HCT116 (cell line): ENCODE measurements at regions not wholly inside any gene's neighbourhood (a gene's known extent, or its start where the extent isn't known, plus 50 kb on each side); places are given as distances from the start of the nearest gene placed in this dataset.

ENCODE experiments used
- CTCF ChIP-seq, 3 experiments: fragments of 200-600 bp in 1 of 3; sonication (generic) in 1 of 3; IDR thresholded peaks in 2 of 3; conservative IDR thresholded peaks in 1 of 3; 2 replicates each; pipeline ENCODE4 v1.5.1; 2012 to 2017; ENCODE audit warnings: low read depth in 2 of 3, low read length in 2 of 3, antibody characterized with exemption in 1 of 3, borderline replicate concordance in 1 of 3, control low read depth in 1 of 3, mild to moderate bottlenecking in 1 of 3, mixed read lengths in 1 of 3, mixed run types in 1 of 3, moderate library complexity in 1 of 3; ENCODE audit not compliant: insufficient read depth in 1 of 3
- EGR1 ChIP-seq: IDR thresholded peaks from 2 replicates; pipeline ENCODE4 v1.6.1; 2012; ENCODE audit warnings: low read depth
- EZH2 ChIP-seq: fragments of 200-600 bp; sonication (generic); IDR thresholded peaks from 2 replicates; pipeline ENCODE4 v1.6.1; 2017; ENCODE audit warnings: antibody characterized with exemption, mixed run types
- EZH2phosphoT487 ChIP-seq: fragments of 200-600 bp; IDR thresholded peaks from 2 replicates; pipeline ENCODE4 v1.6.1; 2018; ENCODE audit warnings: antibody characterized with exemption, borderline replicate concordance
- JUND ChIP-seq: IDR thresholded peaks from 2 replicates; pipeline ENCODE4 v1.6.1; 2012
- POLR2A ChIP-seq: IDR thresholded peaks from 2 replicates; pipeline ENCODE4 v1.7.0; 2011; ENCODE audit warnings: borderline replicate concordance; ENCODE audit not compliant: insufficient read depth, insufficient read length; ENCODE audit errors: extremely low read depth
- POLR2AphosphoS5 ChIP-seq: IDR thresholded peaks from 2 replicates; pipeline ENCODE4 v1.6.1; 2011; ENCODE audit warnings: mild to moderate bottlenecking, low read depth, low read length, moderate library complexity
- RAD21 ChIP-seq: IDR thresholded peaks from 2 replicates; pipeline ENCODE4 v1.6.1; 2012; ENCODE audit warnings: low read depth, mild to moderate bottlenecking
- SIN3A ChIP-seq: IDR thresholded peaks from 2 replicates; pipeline ENCODE4 v1.6.1; 2012; ENCODE audit warnings: low read depth
- ZFX ChIP-seq: fragments of 450-650 bp; IDR thresholded peaks from 2 replicates; pipeline ENCODE4 v1.6.1; 2017

- TF ChIP-seq POLR2AphosphoS5 (no peak), POLR2A (no peak), CTCF (IDR thresholded peaks at IDR 0.05 in 2 of 3, conservative IDR thresholded peaks at IDR 0.05 in 1 of 3; ENCODE audit: borderline replicate concordance in 1 of 3, insufficient read depth in 1 of 3, low read depth in 2 of 3, low read length in 2 of 3) (no peak), SIN3A (no peak), EZH2phosphoT487 (no peak), EGR1 (no peak), EZH2 (no peak), RAD21 (no peak), ZFX (no peak), JUND (no peak)
These were observed 340.7 kb upstream of the KCNH8 start for GRCh38 chr3:18807593-18807992.
